ENCODE measurements at regions not wholly inside any gene's neighbourhood (a gene's known extent, or its start where the extent isn't known, plus 50 kb on each side); places are given as distances from the start of the nearest gene placed in this dataset.
"Not testable (repeated sequence)": the region's sequence is repeated elsewhere in the genome, so short reads cannot be mapped to it uniquely, and the experiment has no call there.

DNA sequence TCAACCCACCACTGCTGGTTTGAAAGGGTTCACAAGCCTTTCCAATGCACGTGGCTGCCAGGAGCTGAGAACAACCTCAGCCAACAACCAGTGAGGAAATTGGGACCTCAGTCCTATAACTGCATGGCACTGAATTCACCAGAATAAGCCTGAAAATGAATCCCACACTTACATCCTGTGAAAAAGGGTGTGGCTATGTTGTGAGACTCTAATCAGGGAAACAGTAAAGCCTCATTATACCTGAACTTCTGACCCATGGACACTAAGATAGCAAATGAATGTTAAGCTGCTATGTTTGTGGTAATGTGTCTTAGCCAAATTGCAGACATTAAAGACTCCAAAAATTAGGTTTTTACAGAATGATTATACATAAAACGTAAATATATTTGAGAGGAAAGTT, 515.8 kb downstream of the IRS1 start:
- H3K27ac ChIP-seq (replicated peaks): no peak overlapping the region
- no peak for DNase-seq (ENCODE audit: low read depth in 1 of 2, low spot score in 1 of 2)
- H3K27me3 ChIP-seq (ENCODE audit: insufficient read depth, poor library complexity, severe bottlenecking): no peaks in the 10 kb centered on the region
- no peak overlapping the region for H3K4me3 ChIP-seq (replicated peaks; ENCODE audit: insufficient read depth, low read length)
- TF ChIP-seq GABPA (IDR thresholded peaks at IDR 0.05; ENCODE audit: low read depth): no peak
- TF ChIP-seq, protein P1, sequence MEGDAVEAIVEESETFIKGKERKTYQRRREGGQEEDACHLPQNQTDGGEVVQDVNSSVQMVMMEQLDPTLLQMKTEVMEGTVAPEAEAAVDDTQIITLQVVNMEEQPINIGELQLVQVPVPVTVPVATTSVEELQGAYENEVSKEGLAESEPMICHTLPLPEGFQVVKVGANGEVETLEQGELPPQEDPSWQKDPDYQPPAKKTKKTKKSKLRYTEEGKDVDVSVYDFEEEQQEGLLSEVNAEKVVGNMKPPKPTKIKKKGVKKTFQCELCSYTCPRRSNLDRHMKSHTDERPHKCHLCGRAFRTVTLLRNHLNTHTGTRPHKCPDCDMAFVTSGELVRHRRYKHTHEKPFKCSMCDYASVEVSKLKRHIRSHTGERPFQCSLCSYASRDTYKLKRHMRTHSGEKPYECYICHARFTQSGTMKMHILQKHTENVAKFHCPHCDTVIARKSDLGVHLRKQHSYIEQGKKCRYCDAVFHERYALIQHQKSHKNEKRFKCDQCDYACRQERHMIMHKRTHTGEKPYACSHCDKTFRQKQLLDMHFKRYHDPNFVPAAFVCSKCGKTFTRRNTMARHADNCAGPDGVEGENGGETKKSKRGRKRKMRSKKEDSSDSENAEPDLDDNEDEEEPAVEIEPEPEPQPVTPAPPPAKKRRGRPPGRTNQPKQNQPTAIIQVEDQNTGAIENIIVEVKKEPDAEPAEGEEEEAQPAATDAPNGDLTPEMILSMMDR (IDR thresholded peaks at IDR 0.05; ENCODE audit: insufficient read depth, low read length): no peak
- no peak for TF ChIP-seq POLR2AphosphoS5 (IDR thresholded peaks at IDR 0.05; ENCODE audit: low read depth)
- TF ChIP-seq SPI1 (IDR thresholded peaks at IDR 0.05; ENCODE audit: borderline replicate concordance, low read depth): no peak
- TF ChIP-seq, protein P2, sequence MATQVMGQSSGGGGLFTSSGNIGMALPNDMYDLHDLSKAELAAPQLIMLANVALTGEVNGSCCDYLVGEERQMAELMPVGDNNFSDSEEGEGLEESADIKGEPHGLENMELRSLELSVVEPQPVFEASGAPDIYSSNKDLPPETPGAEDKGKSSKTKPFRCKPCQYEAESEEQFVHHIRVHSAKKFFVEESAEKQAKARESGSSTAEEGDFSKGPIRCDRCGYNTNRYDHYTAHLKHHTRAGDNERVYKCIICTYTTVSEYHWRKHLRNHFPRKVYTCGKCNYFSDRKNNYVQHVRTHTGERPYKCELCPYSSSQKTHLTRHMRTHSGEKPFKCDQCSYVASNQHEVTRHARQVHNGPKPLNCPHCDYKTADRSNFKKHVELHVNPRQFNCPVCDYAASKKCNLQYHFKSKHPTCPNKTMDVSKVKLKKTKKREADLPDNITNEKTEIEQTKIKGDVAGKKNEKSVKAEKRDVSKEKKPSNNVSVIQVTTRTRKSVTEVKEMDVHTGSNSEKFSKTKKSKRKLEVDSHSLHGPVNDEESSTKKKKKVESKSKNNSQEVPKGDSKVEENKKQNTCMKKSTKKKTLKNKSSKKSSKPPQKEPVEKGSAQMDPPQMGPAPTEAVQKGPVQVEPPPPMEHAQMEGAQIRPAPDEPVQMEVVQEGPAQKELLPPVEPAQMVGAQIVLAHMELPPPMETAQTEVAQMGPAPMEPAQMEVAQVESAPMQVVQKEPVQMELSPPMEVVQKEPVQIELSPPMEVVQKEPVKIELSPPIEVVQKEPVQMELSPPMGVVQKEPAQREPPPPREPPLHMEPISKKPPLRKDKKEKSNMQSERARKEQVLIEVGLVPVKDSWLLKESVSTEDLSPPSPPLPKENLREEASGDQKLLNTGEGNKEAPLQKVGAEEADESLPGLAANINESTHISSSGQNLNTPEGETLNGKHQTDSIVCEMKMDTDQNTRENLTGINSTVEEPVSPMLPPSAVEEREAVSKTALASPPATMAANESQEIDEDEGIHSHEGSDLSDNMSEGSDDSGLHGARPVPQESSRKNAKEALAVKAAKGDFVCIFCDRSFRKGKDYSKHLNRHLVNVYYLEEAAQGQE (IDR thresholded peaks at IDR 0.05; ENCODE audit: insufficient replicate concordance, low read depth): no peak

DNA sequence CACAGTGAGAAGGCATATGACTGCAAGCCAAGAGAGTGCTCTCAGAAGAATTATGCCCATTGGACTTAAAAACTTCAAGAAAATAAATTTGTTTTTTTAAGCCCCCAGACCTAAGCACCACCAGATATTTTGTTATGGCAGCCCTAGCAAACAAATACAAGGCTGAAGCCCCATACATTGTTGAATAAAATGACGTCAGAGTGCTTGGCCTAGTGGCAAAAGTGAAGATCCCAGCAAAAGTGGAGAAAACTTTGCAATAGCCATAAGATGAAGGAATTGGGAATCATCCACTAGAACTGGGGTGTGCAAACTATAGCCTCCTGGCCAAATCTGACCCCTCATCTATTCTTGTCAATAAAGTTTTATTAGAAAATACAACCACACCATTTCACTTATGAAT, 517.5 kb downstream of the IRS1 start:
- TF ChIP-seq SPI1 (IDR thresholded peaks at IDR 0.05; ENCODE audit: borderline replicate concordance, low read depth): no peak
- TF ChIP-seq, protein P2 (IDR thresholded peaks at IDR 0.05; ENCODE audit: insufficient replicate concordance, low read depth): no peak
- no peak for TF ChIP-seq GABPA (IDR thresholded peaks at IDR 0.05; ENCODE audit: low read depth)
- TF ChIP-seq POLR2AphosphoS5 (IDR thresholded peaks at IDR 0.05; ENCODE audit: low read depth): no peak
- TF ChIP-seq, protein P1 (IDR thresholded peaks at IDR 0.05; ENCODE audit: insufficient read depth, low read length): no peak
- Histone ChIP-seq H3K27ac (replicated peaks) (no peak overlapping the region), H3K4me3 (replicated peaks; ENCODE audit: insufficient read depth, low read length) (no peak overlapping the region), H3K27me3 (ENCODE audit: insufficient read depth, poor library complexity, severe bottlenecking) (no peaks in the 10 kb centered on the region)
- DNase-seq (ENCODE audit: low read depth in 1 of 2, low spot score in 1 of 2): no peak

DNA sequence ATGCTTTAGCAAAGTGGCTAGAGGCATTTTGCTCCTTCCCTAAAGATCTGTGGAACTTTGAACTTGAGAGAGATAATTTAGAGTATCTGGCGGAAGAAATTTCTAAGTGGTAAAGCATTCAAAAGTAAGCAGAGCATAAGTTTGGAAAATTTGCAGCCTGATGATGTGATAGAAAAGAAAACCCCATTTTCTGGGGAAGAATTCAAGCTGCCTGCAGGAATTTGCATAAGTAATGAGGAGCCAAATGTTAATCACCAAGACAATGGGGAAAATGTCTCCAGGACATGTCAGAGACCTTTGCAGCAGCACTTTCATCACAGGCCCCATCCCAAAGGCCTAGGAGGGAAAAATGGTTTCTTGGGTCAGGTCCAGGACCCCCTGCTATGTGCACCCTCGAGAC, 519.5 kb downstream of the IRS1 start:
- not testable (repeated sequence) for DNase-seq (ENCODE audit: low read depth in 1 of 2, low spot score in 1 of 2); H3K4me3 ChIP-seq (replicated peaks; ENCODE audit: insufficient read depth, low read length); H3K27me3 ChIP-seq (ENCODE audit: insufficient read depth, poor library complexity, severe bottlenecking); H3K27ac ChIP-seq (replicated peaks)

DNA sequence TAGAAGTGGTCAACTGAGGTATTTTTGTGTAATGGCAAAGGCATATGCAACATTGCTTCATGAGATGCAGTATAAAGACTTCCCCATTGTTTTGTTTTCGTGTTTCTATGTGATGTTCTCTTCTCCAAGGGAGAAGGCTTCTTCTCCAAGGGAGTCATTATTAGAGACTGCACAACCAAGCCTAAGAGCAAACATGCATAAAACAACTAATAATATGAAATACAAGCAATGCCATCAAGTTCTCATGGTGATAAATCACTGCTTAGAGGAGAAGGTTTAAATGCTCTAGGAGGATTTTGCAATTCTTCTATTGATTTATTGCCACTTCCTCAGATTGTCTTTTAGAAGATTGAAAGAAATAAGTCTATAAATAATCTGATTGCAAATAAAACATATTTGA, 524.4 kb downstream of the IRS1 start:
- no peaks in the 10 kb centered on the region for H3K27me3 ChIP-seq (ENCODE audit: insufficient read depth, poor library complexity, severe bottlenecking)
- no peak overlapping the region for H3K27ac ChIP-seq (replicated peaks)
- H3K4me3 ChIP-seq (replicated peaks; ENCODE audit: insufficient read depth, low read length): no peak overlapping the region
- no peak for TF ChIP-seq POLR2AphosphoS5 (IDR thresholded peaks at IDR 0.05; ENCODE audit: low read depth)
- TF ChIP-seq SPI1 (IDR thresholded peaks at IDR 0.05; ENCODE audit: borderline replicate concordance, low read depth): no peak
- TF ChIP-seq, protein P1 (IDR thresholded peaks at IDR 0.05; ENCODE audit: insufficient read depth, low read length): no peak
- TF ChIP-seq, protein P2 (IDR thresholded peaks at IDR 0.05; ENCODE audit: insufficient replicate concordance, low read depth): no peak
- TF ChIP-seq GABPA (IDR thresholded peaks at IDR 0.05; ENCODE audit: low read depth): no peak
- DNase-seq (ENCODE audit: low read depth in 1 of 2, low spot score in 1 of 2): no peak
